ENCODE measurements at regions not wholly inside any gene's neighbourhood (a gene's known extent, or its start where the extent isn't known, plus 50 kb on each side); places are given as distances from the start of the nearest gene placed in this dataset.

GRCh38 chr9:103730866-103731265, 363.2 kb upstream of the SMC2 start:
- no peak for DNase-seq
- intact Hi-C loops (cut with DNase I): no loop called here

- intact Hi-C loops (cut with DNase I): no loop called here
- no peak for DNase-seq
These were observed 362.6 kb upstream of the SMC2 start for GRCh38 chr9:103731541-103731940.

- intact Hi-C loops (cut with DNase I): no loop called here
These were observed 359.6 kb upstream of the SMC2 start for GRCh38 chr9:103734471-103734870.

GRCh38 chr9:103755441-103755840, 338.7 kb upstream of the SMC2 start:
- intact Hi-C loops (cut with DNase I): no loop called here
- DNase-seq: no peak

More at GRCh38 chr9:103734471-103734870, 359.6 kb upstream of the SMC2 start:
- DNase-seq: no peak

- no peak for DNase-seq
- intact Hi-C loops (cut with DNase I): no loop called here
These were observed 338.1 kb upstream of the SMC2 start for GRCh38 chr9:103755986-103756385.

GRCh38 chr9:103757062-103757461, 337.0 kb upstream of the SMC2 start:
- intact Hi-C loops (cut with DNase I): no loop called here
- DNase-seq: peak in 1 of 10 donors; percentile 35

GRCh38 chr9:103761466-103761865, 332.6 kb upstream of the SMC2 start:
- intact Hi-C loops (cut with DNase I): no loop called here
- DNase-seq: no peak

- intact Hi-C loops (cut with DNase I): no loop called here
- DNase-seq: no peak
These were observed 304.4 kb upstream of the SMC2 start for GRCh38 chr9:103789686-103790085.

GRCh38 chr9:103798620-103799019, 295.5 kb upstream of the SMC2 start:
- no peak for DNase-seq
- intact Hi-C loops (cut with DNase I): no loop called here

- intact Hi-C loops (cut with DNase I): no loop called here
- DNase-seq: no peak
These were observed 294.1 kb upstream of the SMC2 start for GRCh38 chr9:103799959-103800358.

- no peak for DNase-seq
- intact Hi-C loops (cut with DNase I): no loop called here
These were observed 292.0 kb upstream of the SMC2 start for GRCh38 chr9:103802068-103802467.

- no peak for DNase-seq
- intact Hi-C loops (cut with DNase I): no loop called here
These were observed 290.9 kb upstream of the SMC2 start for GRCh38 chr9:103803245-103803644.

GRCh38 chr9:103804077-103804735, 289.9 kb upstream of the SMC2 start:
- intact Hi-C loops (cut with DNase I): no loop called here
- DNase-seq: no peak

GRCh38 chr9:103809745-103810144, 284.4 kb upstream of the SMC2 start:
- intact Hi-C loops (cut with DNase I): no loop called here
- no peak for DNase-seq

- intact Hi-C loops (cut with DNase I): no loop called here
These were observed 282.6 kb upstream of the SMC2 start for GRCh38 chr9:103811462-103811861.

GRCh38 chr9:103816146-103816545, 278.0 kb upstream of the SMC2 start:
- no peak for DNase-seq
- intact Hi-C loops (cut with DNase I): no loop called here

More at GRCh38 chr9:103811462-103811861, 282.6 kb upstream of the SMC2 start:
- no peak for DNase-seq

GRCh38 chr9:103819936-103820335, 274.2 kb upstream of the SMC2 start:
- intact Hi-C loops (cut with DNase I): no loop called here
- no peak for DNase-seq

GRCh38 chr9:103821115-103821514, 273.0 kb upstream of the SMC2 start:
- intact Hi-C loops (cut with DNase I): no loop called here
- no peak for DNase-seq

GRCh38 chr9:103837940-103838339, 256.2 kb upstream of the SMC2 start:
- intact Hi-C loops (cut with DNase I): no loop called here
- no peak for DNase-seq

GRCh38 chr9:103839197-103839596, 254.9 kb upstream of the SMC2 start:
- DNase-seq: no peak
- intact Hi-C loops (cut with DNase I): no loop called here

GRCh38 chr9:103867886-103868285, 226.2 kb upstream of the SMC2 start:
- intact Hi-C loops (cut with DNase I): no loop called here
- DNase-seq: no peak

GRCh38 chr9:103872811-103873210, 221.3 kb upstream of the SMC2 start:
- intact Hi-C loops (cut with DNase I): no loop called here

GRCh38 chr9:103881419-103881818, 212.7 kb upstream of the SMC2 start:
- intact Hi-C loops (cut with DNase I): no loop called here
- DNase-seq: no peak

More at GRCh38 chr9:103872811-103873210, 221.3 kb upstream of the SMC2 start:
- peak in 1 of 10 donors; percentile 56 for DNase-seq

Data from posterior cingulate gyrus (tissue), 11 donors.